Left hindlimb (tissue), 1 donor: ENCODE measurements at regions not wholly inside any gene's neighbourhood (a gene's known extent, or its start where the extent isn't known, plus 50 kb on each side); places are given as distances from the start of the nearest gene placed in this dataset.
A peak's percentile ranks its signal among the peaks of the same experiment; 100 is the strongest.
"Not testable (repeated sequence)": the region's sequence is repeated elsewhere in the genome, so short reads cannot be mapped to it uniquely, and the experiment has no call there.

Source experiments
- DNase-seq: peaks from one replicate; pipeline ENCODE4 v3.0.0-alpha.2; 2018

GRCh38 chr10:36764823-36765222, 360.6 kb upstream of the ANKRD30A start:
- DNase-seq = no peak

- DNase-seq = no peak
Observed at GRCh38 chr10:36761121-36761520, 364.3 kb upstream of the ANKRD30A start.

GRCh38 chr10:36759141-36759805, 366.1 kb upstream of the ANKRD30A start:
- no peak for DNase-seq

GRCh38 chr10:36748128-36748871, 377.1 kb upstream of the ANKRD30A start:
- DNase-seq = no peak

- DNase-seq = no peak
Observed at GRCh38 chr10:36739884-36740445, 385.4 kb upstream of the ANKRD30A start.

- DNase-seq = no peak
Observed at GRCh38 chr10:36738738-36739431, 386.5 kb upstream of the ANKRD30A start.

- DNase-seq = no peak
Observed at GRCh38 chr10:36736311-36736710, 389.1 kb upstream of the ANKRD30A start.

GRCh38 chr10:36734590-36734989, 390.8 kb upstream of the ANKRD30A start:
- not testable (repeated sequence) for DNase-seq

- no peak for DNase-seq
Observed at GRCh38 chr10:36730316-36730715, 395.1 kb upstream of the ANKRD30A start.

- DNase-seq = no peak
Observed at GRCh38 chr10:36728626-36729025, 396.8 kb upstream of the ANKRD30A start.

GRCh38 chr10:36725581-36726520, 399.5 kb upstream of the ANKRD30A start:
- peak; percentile 84 for DNase-seq

GRCh38 chr10:36722777-36723176, 402.6 kb upstream of the ANKRD30A start:
- no peak for DNase-seq

- no peak for DNase-seq
Observed at GRCh38 chr10:36721871-36722270, 403.5 kb upstream of the ANKRD30A start.

- DNase-seq = no peak
Observed at GRCh38 chr10:36720895-36721294, 404.5 kb upstream of the ANKRD30A start.

GRCh38 chr10:36717118-36717517, 408.3 kb upstream of the ANKRD30A start:
- no peak for DNase-seq

- no peak for DNase-seq
Observed at GRCh38 chr10:36716291-36716690, 409.1 kb upstream of the ANKRD30A start.

GRCh38 chr10:36712695-36713094, 412.7 kb upstream of the ANKRD30A start:
- no peak for DNase-seq

- no peak for DNase-seq
Observed at GRCh38 chr10:36711361-36711760, 414.0 kb upstream of the ANKRD30A start.

GRCh38 chr10:36704124-36704523, 421.3 kb upstream of the ANKRD30A start:
- DNase-seq = no peak

- no peak for DNase-seq
Observed at GRCh38 chr10:36703179-36703578, 422.2 kb upstream of the ANKRD30A start.

GRCh38 chr10:36700123-36700522, 425.3 kb upstream of the ANKRD30A start:
- DNase-seq = no peak

- peak; percentile 28 for DNase-seq
Observed at GRCh38 chr10:36692759-36693158, 432.6 kb upstream of the ANKRD30A start.
